ENCODE measurements at regions not wholly inside any gene's neighbourhood (a gene's known extent, or its start where the extent isn't known, plus 50 kb on each side); places are given as distances from the start of the nearest gene placed in this dataset.

DNA sequence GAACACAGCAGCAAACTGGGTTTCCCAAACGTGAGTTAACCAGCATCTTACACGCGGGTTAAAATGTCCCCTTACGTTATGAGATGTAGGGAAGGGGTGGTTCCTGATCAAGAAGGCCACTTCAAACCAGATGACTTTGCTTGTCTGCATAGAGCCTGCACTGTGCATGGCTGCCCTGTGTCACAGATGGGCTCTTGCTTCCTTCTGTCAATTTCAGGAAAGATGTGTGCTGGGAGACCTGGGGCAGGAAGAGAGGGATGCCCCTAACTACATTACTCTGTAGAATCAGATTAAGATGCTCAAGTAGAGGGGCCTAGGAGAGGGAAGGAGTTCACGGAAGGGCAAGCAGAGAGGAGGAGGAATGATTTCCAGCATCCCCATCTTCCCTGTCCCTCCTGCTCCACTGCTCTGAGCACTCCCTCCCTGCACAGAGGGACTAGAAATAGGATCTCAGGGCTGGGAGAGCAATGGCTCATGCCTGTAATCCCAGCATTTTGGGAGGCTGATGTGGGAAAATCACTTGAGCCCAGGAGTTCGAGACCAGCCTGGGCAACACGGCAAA lies 63.5 kb upstream of the ZMYND8 start:
- no peak for DNase-seq (ENCODE audit: low spot score)
- TF ChIP-seq, protein P1, sequence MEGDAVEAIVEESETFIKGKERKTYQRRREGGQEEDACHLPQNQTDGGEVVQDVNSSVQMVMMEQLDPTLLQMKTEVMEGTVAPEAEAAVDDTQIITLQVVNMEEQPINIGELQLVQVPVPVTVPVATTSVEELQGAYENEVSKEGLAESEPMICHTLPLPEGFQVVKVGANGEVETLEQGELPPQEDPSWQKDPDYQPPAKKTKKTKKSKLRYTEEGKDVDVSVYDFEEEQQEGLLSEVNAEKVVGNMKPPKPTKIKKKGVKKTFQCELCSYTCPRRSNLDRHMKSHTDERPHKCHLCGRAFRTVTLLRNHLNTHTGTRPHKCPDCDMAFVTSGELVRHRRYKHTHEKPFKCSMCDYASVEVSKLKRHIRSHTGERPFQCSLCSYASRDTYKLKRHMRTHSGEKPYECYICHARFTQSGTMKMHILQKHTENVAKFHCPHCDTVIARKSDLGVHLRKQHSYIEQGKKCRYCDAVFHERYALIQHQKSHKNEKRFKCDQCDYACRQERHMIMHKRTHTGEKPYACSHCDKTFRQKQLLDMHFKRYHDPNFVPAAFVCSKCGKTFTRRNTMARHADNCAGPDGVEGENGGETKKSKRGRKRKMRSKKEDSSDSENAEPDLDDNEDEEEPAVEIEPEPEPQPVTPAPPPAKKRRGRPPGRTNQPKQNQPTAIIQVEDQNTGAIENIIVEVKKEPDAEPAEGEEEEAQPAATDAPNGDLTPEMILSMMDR (IDR thresholded peaks at IDR 0.05; ENCODE audit: extremely low read depth, missing control alignments) = no peak

DNA sequence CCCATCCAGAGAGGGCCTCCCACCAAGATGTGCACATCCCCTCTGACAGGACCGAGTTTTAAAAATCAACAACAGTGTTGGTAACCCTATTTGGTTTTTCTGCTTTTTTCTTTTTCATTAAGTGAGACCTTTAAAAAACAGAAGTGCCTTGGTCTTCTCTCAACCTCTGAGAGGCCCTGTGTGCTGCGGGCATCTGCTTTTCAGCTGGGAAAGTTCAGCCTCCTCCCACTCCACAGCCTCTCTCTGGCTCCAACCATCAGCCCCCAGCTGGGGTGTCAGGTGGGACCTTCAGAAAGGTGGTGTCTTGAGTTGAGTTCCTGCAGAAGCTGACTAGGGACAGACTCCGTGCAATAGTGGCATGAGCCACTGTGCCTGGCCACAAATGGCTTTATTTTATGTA lies 64.6 kb upstream of the ZMYND8 start:
- TF ChIP-seq, protein P1 (IDR thresholded peaks at IDR 0.05; ENCODE audit: extremely low read depth, missing control alignments) = no peak
- no peak for DNase-seq (ENCODE audit: low spot score)

DNA sequence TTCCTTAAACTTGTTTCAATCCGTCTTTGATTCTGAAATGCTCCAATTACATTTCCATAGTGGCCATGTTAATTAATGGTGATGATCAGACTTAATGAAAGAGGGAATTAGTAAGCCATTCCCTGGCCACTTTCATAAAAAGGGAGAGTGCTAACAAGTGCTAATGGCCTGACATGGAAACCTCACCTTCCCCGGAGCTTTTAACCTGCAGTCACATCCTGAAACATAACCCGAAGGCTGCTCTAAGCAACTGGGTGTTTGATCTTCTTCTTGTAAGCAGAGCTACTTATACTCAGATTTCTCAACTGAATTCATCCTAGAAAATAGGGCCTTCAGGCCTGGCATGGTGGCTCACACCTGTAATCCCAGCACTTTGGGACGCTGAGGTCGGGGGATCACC lies 67.1 kb upstream of the ZMYND8 start:
- TF ChIP-seq, protein P1 (IDR thresholded peaks at IDR 0.05; ENCODE audit: extremely low read depth, missing control alignments) = no peak
- DNase-seq (ENCODE audit: low spot score) = no peak

DNA sequence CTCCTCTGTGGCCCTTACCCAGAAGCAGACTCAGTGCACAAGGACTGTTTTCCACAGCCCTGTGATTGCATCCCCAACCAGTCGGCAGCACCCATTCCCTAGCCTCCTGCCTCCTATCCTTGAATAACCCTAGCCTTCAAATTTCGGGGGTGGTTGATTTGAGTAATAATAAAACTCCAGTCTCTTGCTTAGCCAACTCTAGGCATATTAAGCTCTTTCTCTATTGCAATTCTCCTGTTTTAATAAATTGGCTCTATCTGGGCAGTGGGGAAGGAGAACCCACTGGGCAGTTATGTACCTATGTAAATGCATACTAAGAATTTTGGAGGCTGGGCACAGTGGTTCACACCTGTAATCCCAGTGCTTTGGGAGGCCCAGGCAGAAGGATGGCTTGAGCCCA lies 70.6 kb upstream of the ZMYND8 start:
- no peak for DNase-seq (ENCODE audit: low spot score)
- TF ChIP-seq, protein P1 (IDR thresholded peaks at IDR 0.05; ENCODE audit: extremely low read depth, missing control alignments) = no peak

- no peak for DNase-seq (ENCODE audit: low spot score)
- TF ChIP-seq, protein P1 (IDR thresholded peaks at IDR 0.05; ENCODE audit: extremely low read depth, missing control alignments) = no peak
Measured at GRCh38 chr20:47427746-47428145, 71.2 kb upstream of the ZMYND8 start.

DNA sequence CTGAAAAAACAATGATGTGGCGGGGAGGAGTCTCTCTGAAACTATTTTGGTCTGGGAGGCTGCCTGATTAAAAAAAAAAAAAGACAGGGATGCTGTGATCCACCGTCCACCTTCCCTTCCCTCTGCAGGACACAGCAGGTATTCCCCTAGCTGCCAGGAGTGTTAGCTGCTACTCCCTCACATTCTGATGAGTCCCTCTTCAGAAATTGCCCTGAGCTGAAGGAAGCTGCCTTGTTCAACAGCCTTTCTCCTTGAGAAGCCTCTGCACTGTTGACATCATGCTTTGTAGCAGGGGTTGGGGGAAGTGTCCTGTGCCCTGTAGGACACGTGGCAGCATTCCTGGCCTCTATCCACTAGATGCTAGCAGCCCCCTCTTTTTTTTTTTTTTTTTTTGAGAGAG lies 71.7 kb upstream of the ZMYND8 start:
- TF ChIP-seq, protein P1 (IDR thresholded peaks at IDR 0.05; ENCODE audit: extremely low read depth, missing control alignments) = no peak
- DNase-seq (ENCODE audit: low spot score) = no peak

DNA sequence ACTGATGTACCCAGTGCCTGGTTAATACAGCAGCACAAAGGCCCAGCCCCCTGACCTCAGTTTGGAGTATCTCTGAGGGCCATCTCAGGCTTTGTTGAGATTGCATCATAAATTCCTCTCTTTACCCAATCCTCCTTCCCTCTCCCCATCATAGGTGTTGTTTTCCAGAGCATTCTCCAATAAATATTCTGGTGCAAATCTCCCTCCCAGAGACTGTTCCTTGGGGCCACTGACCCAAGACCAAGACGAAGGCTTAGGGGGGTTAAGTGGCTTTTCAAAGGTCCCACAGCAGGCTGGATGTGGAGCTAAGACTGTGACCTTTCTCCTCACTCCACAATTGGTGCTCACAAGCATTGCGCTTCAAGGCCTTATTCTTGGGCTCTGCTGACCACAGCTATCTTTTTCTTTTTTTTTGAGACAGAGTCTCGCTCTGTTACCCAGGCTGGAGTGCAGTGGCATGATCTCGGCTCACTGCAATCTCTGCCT lies 72.4 kb upstream of the ZMYND8 start:
- TF ChIP-seq, protein P1 (IDR thresholded peaks at IDR 0.05; ENCODE audit: extremely low read depth, missing control alignments) = no peak
- no peak for DNase-seq (ENCODE audit: low spot score)

Data from GM20000 (cell line).